ENCODE measurements at regions not wholly inside any gene's neighbourhood (a gene's known extent, or its start where the extent isn't known, plus 50 kb on each side); places are given as distances from the start of the nearest gene placed in this dataset.
"Not testable (repeated sequence)": the region's sequence is repeated elsewhere in the genome, so short reads cannot be mapped to it uniquely, and the experiment has no call there.

DNA sequence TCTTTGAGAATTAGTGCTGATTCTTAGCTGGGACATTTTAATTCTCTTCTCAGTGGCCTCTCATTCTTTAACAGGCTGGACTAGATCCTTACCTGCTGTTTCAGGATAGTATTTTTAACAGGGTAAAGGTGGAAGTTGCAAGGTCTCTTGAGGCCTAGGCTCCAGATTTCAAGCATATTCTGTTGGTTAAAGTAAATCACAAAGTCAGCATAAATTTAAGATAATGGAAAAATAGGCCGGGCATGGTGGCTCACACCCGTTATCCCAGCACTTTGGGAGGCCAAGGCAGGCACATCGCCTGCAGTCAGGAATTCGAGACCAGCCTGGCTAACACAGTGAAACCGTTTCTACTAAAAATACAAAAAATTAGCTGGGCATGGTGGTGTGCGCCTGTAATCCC lies 1149.0 kb downstream of the EPHA7 start:
- no peak for DNase-seq
- CTCF ChIA-PET, result no interaction called here
- Mint-ChIP-seq H3K27me3 (no peaks in the 10 kb centered on the region), H3K36me3 (no peaks in the 10 kb centered on the region), H3K4me3 (no peak overlapping the region), H3K4me1 (no peaks in the 10 kb centered on the region), H3K9me3 (ENCODE audit: low read depth) (peaks cover 7% of the 10 kb centered on the region), H3K27ac (no peak overlapping the region)
- ATAC-seq, result no peak

DNA sequence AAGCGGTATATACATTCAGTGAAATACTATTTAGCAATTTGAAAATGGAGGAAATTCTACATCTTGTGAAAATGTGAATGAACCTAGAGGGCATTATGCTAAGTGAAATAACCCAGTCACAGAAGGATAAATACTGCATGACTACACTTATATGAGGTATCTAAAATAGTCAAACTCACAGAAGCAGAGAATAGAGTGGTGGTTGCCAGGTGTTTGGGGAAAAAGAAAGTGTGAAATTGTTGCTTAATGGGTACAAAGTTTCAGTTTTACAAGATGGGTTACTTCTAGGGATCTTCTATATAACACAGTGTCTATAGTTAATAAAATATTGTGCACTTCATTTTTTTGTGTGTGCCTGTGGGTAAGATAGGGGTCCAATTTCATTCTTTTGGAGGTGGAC lies 1152.0 kb downstream of the EPHA7 start:
- H3K4me3 Mint-ChIP-seq, result no peak overlapping the region
- peaks cover 5% of the 10 kb centered on the region for H3K9me3 Mint-ChIP-seq (ENCODE audit: low read depth)
- CTCF ChIA-PET, result no interaction called here
- ATAC-seq, result no peak
- H3K27ac Mint-ChIP-seq, result no peak overlapping the region
- H3K4me1 Mint-ChIP-seq, result no peaks in the 10 kb centered on the region
- H3K27me3 Mint-ChIP-seq, result no peaks in the 10 kb centered on the region
- no peaks in the 10 kb centered on the region for H3K36me3 Mint-ChIP-seq
- no peak for DNase-seq

DNA sequence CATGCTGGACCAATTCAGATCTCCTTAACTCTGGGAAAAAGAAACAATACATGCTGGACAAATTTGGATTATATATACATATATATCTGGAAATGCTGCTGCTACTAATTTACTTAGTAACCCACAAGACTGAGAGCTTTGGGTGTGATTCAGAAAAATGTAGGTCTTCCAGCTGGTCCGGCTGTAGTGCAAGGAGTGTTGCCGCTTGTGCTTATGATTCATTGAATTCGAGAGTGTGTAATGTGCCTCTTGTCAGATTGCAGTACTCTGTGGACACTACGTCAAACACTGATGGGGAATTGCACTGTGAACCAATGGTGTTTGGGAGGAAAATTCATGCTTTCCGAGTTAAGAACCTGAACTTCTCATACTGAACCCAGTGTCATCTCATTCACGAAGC lies 1155.5 kb downstream of the EPHA7 start:
- no peak overlapping the region for H3K4me3 Mint-ChIP-seq
- H3K27me3 Mint-ChIP-seq, result no peaks in the 10 kb centered on the region
- no peaks in the 10 kb centered on the region for H3K36me3 Mint-ChIP-seq
- DNase-seq (no peak), ATAC-seq (no peak)
- H3K4me1 Mint-ChIP-seq, result no peaks in the 10 kb centered on the region
- no peaks in the 10 kb centered on the region for H3K9me3 Mint-ChIP-seq (ENCODE audit: low read depth)
- no peak overlapping the region for H3K27ac Mint-ChIP-seq
- CTCF ChIA-PET, result no interaction called here

DNA sequence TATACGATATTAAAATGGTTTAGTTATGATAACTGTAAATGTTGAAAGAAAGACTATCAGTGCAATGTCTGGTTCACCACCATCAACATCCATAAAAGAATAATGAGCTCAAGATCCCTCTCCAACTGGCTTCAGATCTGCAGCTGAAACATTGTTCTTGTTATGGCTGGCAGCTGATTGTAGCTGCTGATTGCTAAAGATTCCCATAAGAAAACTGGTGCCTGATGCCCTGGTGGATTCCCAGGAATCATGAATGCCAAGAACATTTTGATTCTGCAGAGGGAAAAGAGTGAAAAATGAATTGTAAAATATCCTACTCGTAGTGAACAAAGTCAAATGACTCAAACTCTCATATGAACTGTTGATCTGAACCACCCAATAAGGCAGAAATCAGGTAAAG lies 1160.2 kb downstream of the EPHA7 start:
- Mint-ChIP-seq H3K27me3 (no peaks in the 10 kb centered on the region), H3K27ac (no peak overlapping the region), H3K9me3 (ENCODE audit: low read depth) (no peaks in the 10 kb centered on the region), H3K4me1 (no peaks in the 10 kb centered on the region), H3K4me3 (no peak overlapping the region), H3K36me3 (no peaks in the 10 kb centered on the region)
- CTCF ChIA-PET, result no interaction called here
- DNase-seq, result no peak
- ATAC-seq, result no peak

DNA sequence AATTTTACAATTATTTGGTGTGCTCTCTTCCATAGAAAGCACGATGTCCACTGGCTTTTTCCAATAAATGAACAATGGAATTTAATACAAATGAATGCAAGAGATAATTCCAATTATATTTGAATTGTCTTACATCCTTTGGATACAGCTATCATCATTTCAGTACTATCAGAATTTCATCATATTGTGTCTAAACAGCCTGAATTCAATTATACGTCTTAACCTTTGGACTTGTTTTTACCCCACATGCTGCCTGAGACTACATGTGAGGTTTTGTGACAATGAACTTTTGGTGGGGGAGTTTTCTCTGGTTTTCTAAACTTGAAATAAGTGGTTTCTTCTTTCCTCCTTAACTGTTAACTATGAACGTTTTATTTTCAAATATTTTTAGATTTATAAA lies 1176.0 kb downstream of the EPHA7 start:
- ATAC-seq, result no peak
- Mint-ChIP-seq H3K36me3 (no peaks in the 10 kb centered on the region), H3K27me3 (no peaks in the 10 kb centered on the region), H3K4me3 (no peak overlapping the region), H3K9me3 (ENCODE audit: low read depth) (no peaks in the 10 kb centered on the region), H3K4me1 (no peaks in the 10 kb centered on the region), H3K27ac (no peak overlapping the region)
- CTCF ChIA-PET, result no interaction called here
- DNase-seq, result no peak

DNA sequence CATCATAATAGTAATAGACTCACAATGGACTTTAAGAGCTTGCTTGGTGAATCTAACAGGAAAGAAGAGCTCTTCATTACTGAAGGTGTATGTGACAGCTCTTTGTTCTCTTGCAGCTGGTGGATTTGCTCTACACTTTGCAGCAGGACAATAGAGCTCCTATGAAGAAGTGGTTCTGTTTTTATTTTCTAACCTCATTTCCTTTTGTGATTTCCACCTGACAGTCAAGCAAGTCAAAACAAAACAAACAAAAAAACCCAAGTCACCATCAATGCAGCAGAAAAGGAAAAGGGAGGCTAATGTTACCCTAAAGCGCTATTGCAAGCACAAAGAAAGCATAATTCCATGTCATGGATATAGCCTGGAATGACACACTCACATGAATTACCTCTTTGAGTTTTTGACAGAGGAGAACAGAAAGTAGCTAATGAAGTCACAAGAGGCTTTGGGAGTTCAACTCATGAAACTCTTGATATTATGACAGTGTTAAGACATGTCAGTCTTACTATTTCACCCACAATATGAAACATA lies 1188.1 kb downstream of the EPHA7 start:
- H3K9me3 Mint-ChIP-seq (ENCODE audit: low read depth), result peaks cover 6% of the 10 kb centered on the region
- no peak overlapping the region for H3K27ac Mint-ChIP-seq
- DNase-seq (no peak), ATAC-seq (no peak)
- H3K36me3 Mint-ChIP-seq, result no peaks in the 10 kb centered on the region
- no peaks in the 10 kb centered on the region for H3K4me1 Mint-ChIP-seq
- H3K27me3 Mint-ChIP-seq, result no peaks in the 10 kb centered on the region
- CTCF ChIA-PET, result no interaction called here
- H3K4me3 Mint-ChIP-seq, result no peak overlapping the region

DNA sequence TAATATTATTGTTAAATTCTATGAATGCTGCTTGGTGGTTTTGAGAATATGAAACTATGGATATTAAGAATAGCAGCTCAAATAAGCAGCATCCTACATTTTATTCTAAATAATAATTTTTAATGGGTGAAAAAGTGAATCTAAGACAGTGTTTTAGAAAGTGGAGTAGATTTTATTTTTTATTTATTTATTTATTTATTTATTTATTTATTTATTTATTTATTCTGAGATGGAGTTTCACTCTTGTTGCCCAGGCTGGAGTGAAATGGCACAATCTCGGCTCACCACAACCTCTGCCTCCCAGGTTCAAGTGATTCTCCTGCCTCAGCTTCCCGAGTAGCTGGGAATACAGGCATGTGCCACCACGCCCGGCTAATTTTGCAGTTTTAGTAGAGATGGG lies 1199.4 kb downstream of the EPHA7 start:
- H3K9me3 Mint-ChIP-seq (ENCODE audit: low read depth); CTCF ChIA-PET; H3K27ac Mint-ChIP-seq; ATAC-seq; H3K4me1 Mint-ChIP-seq; H3K4me3 Mint-ChIP-seq; H3K27me3 Mint-ChIP-seq; DNase-seq; H3K36me3 Mint-ChIP-seq: not testable (repeated sequence)

DNA sequence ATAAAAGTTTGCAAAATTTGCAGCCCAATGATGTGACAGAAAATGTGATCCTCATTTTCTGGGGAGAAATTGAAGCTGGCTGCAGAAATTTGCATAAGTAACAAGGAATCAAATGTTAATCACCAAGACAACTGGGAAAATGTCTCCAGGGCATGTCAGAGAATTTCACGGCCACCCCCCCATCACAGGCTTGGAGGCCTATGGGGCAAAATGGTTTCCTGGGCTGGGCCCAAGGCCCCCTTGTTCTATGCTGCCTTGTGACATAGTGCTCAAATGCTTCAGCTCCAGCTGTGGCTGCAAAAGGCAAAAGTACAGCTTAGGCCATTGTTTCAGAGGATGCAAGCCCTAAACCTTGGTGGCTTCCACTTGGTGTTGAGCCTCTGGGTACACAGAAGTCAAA lies 1202.6 kb downstream of the EPHA7 start:
- H3K4me1 Mint-ChIP-seq, result no peaks in the 10 kb centered on the region
- no peak overlapping the region for H3K4me3 Mint-ChIP-seq
- CTCF ChIA-PET, result no interaction called here
- H3K36me3 Mint-ChIP-seq, result no peaks in the 10 kb centered on the region
- no peaks in the 10 kb centered on the region for H3K27me3 Mint-ChIP-seq
- DNase-seq, result no peak
- H3K9me3 Mint-ChIP-seq (ENCODE audit: low read depth), result peaks cover 10% of the 10 kb centered on the region
- no peak overlapping the region for H3K27ac Mint-ChIP-seq
- no peak for ATAC-seq

DNA sequence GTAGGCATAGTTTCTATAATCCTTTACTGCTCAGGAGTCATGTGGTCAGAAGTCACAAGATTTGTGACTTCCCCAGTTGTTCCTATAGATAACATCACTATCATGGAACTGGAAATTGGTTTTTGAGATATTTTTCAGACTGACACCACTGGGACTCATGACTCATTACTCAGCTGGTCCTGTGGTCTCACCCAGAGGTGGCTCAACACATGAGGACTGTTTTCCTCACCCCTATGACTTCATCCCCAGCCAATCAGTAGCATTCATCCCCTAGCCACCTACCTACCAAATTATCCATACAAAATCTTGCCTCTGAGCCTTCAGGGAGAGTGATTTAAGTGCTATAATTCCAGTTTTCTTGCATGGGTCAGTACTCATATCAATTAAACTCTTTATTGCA lies 1217.7 kb downstream of the EPHA7 start:
- Mint-ChIP-seq H3K36me3 (no peaks in the 10 kb centered on the region), H3K4me3 (no peak overlapping the region), H3K4me1 (no peaks in the 10 kb centered on the region), H3K27ac (no peak overlapping the region), H3K9me3 (ENCODE audit: low read depth) (peaks cover 4% of the 10 kb centered on the region), H3K27me3 (no peaks in the 10 kb centered on the region)
- DNase-seq (no peak), ATAC-seq (no peak)
- CTCF ChIA-PET, result no interaction called here

DNA sequence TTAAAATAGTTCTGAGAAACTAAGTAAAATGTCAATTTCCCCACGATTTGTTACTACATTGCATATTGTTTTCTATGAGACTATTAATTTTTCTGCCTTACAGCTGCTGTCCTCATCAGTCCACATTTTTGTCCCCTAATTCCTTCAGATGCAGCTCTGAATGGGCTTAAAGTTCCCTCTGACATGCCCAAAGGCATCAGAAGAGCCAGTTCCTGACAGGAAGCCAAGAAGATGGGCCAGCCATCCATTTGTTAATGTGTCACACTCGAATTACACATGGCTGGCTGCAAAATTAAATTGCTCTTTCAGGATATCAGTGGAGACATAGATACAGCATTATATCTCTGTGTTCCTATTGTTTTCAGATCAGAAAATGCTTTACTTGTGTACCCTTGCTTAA lies 1223.0 kb downstream of the EPHA7 start:
- Mint-ChIP-seq H3K9me3 (ENCODE audit: low read depth) (peaks cover 7% of the 10 kb centered on the region), H3K27ac (no peak overlapping the region), H3K4me3 (no peak overlapping the region), H3K4me1 (no peaks in the 10 kb centered on the region), H3K36me3 (no peaks in the 10 kb centered on the region), H3K27me3 (no peaks in the 10 kb centered on the region)
- ATAC-seq (no peak), DNase-seq (no peak)
- CTCF ChIA-PET, result no interaction called here

DNA sequence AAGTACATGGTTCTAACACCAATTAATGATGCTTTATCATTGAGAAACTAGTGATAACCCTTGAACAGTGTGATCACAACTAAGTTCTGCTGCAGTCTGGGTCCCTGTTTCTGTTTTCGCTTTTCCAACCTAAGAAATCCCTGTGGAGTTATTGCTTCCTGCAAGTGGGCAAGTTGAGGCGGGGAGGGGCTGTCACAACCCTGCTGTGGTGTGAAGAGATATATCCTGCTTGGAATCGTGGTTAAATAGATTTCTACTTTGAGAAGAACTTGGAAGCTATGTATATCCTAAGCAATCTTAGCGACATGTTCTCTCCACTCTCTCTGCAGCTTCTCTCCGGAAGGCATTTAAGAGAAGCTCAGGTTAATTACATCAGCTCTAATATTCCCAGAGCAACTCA lies 1223.6 kb downstream of the EPHA7 start:
- H3K9me3 Mint-ChIP-seq (ENCODE audit: low read depth), result peaks cover 11% of the 10 kb centered on the region
- no peak overlapping the region for H3K27ac Mint-ChIP-seq
- CTCF ChIA-PET, result no interaction called here
- H3K36me3 Mint-ChIP-seq, result no peaks in the 10 kb centered on the region
- ATAC-seq (no peak), DNase-seq (no peak)
- no peak overlapping the region for H3K4me3 Mint-ChIP-seq
- no peaks in the 10 kb centered on the region for H3K27me3 Mint-ChIP-seq
- no peaks in the 10 kb centered on the region for H3K4me1 Mint-ChIP-seq

DNA sequence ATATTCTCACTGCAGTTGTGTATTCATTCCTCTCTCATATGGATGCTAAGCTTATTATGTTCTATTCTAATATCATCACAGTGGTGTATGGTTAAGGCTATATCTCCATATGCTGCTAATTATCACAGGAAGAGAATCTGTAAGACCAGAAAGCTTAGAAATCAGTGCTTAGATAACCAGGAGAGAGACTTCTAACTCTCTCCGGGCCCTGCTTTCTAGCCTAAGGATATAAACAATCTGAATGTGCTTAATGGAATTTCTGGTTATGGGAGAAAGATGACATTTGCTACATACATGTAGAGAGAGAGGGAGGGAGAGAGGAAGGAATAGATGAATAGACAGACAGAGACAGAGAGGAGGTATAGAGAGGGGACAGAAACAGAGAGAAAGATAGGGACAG lies 1231.3 kb downstream of the EPHA7 start:
- Mint-ChIP-seq H3K4me1 (no peaks in the 10 kb centered on the region), H3K36me3 (no peaks in the 10 kb centered on the region), H3K27ac (no peak overlapping the region), H3K9me3 (ENCODE audit: low read depth) (peaks cover 8% of the 10 kb centered on the region), H3K27me3 (no peaks in the 10 kb centered on the region), H3K4me3 (no peak overlapping the region)
- CTCF ChIA-PET, result no interaction called here
- ATAC-seq (no peak), DNase-seq (no peak)

DNA sequence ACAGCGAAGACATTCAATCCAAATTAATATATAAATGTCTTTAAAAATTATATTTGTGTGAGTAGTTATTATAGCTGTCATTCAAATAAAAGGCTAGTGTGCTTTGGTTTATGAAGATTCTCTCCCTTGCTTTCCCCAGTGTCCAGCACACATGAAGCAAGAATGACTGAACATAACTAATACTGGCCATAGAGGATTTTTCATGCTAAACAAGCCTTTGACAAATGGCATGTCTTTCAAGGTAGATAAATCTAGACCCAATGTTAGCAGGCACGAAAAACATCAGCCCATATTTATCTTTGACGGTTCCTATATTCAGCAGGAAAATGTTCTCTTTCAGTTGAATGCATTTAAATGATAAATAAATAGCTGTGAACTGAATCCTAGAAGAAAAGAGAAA lies 1234.4 kb downstream of the EPHA7 start:
- no peaks in the 10 kb centered on the region for H3K4me1 Mint-ChIP-seq
- H3K9me3 Mint-ChIP-seq (ENCODE audit: low read depth), result peaks cover 4% of the 10 kb centered on the region
- CTCF ChIA-PET, result no interaction called here
- H3K27me3 Mint-ChIP-seq, result no peaks in the 10 kb centered on the region
- H3K27ac Mint-ChIP-seq, result no peak overlapping the region
- DNase-seq, result no peak
- no peak overlapping the region for H3K4me3 Mint-ChIP-seq
- no peak for ATAC-seq
- no peaks in the 10 kb centered on the region for H3K36me3 Mint-ChIP-seq

DNA sequence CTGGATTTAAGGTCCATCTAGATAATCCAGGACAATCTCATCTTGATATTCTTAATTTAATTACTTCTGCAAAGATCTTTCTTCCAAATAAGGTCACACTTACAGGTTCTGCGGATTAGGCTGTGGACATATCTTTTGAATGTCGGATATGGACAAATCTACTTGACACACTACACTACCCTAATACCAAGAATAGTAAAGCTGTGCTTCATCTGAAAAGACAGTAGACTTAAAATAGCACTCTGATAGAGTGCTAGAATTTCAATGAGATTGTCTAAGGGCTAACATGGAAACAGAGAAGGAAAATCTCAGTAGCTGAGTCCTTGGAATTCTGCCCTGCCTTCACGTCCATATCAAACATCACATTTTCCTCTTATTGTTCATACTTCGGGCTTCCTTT lies 1238.0 kb downstream of the EPHA7 start:
- Mint-ChIP-seq H3K27ac (no peak overlapping the region), H3K36me3 (no peaks in the 10 kb centered on the region), H3K27me3 (no peaks in the 10 kb centered on the region), H3K9me3 (ENCODE audit: low read depth) (no peaks in the 10 kb centered on the region), H3K4me1 (no peaks in the 10 kb centered on the region), H3K4me3 (no peak overlapping the region)
- ATAC-seq (no peak), DNase-seq (no peak)
- CTCF ChIA-PET, result no interaction called here

DNA sequence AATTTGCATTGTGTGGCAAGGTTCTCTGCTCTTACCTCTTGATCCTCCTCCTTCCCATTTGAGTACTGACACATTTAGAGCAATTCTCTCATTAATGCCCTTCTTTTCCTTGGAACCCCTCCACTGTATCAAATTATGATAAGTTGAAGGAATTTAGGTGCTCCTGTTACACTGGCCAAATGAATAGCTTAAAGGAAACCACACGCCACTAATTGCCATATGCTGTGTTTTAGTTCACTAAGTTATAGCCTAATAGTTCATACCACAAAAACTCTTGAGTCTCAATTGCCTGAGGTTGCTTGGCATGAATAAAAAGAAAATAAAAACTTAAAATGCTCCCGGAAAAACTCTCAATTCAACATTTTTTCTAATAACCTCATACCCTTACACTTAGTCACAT lies 1239.3 kb downstream of the EPHA7 start:
- ATAC-seq (no peak), DNase-seq (no peak)
- CTCF ChIA-PET, result no interaction called here
- H3K36me3 Mint-ChIP-seq, result no peaks in the 10 kb centered on the region
- H3K4me1 Mint-ChIP-seq, result no peaks in the 10 kb centered on the region
- H3K9me3 Mint-ChIP-seq (ENCODE audit: low read depth), result no peaks in the 10 kb centered on the region
- no peak overlapping the region for H3K4me3 Mint-ChIP-seq
- H3K27me3 Mint-ChIP-seq, result no peaks in the 10 kb centered on the region
- H3K27ac Mint-ChIP-seq, result no peak overlapping the region
